RPMI7951 (cell line): ENCODE measurements at regions not wholly inside any gene's neighbourhood (a gene's known extent, or its start where the extent isn't known, plus 50 kb on each side); places are given as distances from the start of the nearest gene placed in this dataset.

Experiments used
- DNase-seq: peaks from one replicate; pipeline ENCODE4 v3.0.0-alpha.2; 2012; ENCODE audit warnings: low read depth

GRCh38 chr1:56074007-56074651 is 505.2 kb downstream of the PLPP3 start:
- peak; percentile 90 for DNase-seq

GRCh38 chr1:56073614-56074006 is 505.8 kb downstream of the PLPP3 start:
- DNase-seq, result no peak

GRCh38 chr1:56073206-56073605 is 506.2 kb downstream of the PLPP3 start:
- no peak for DNase-seq

- no peak for DNase-seq
Measured at GRCh38 chr1:56072310-56072709, 507.1 kb downstream of the PLPP3 start.

- no peak for DNase-seq
Measured at GRCh38 chr1:56071351-56071750, 508.0 kb downstream of the PLPP3 start.

GRCh38 chr1:56070601-56071000 is 508.8 kb downstream of the PLPP3 start:
- peak; percentile 27 for DNase-seq

GRCh38 chr1:56069824-56070223 is 509.5 kb downstream of the PLPP3 start:
- DNase-seq, result no peak

- DNase-seq, result peak; percentile 69
Measured at GRCh38 chr1:56068908-56069307, 510.5 kb downstream of the PLPP3 start.

- DNase-seq, result peak; percentile 60
Measured at GRCh38 chr1:56068210-56068609, 511.2 kb downstream of the PLPP3 start.

- DNase-seq, result peak; percentile 74
Measured at GRCh38 chr1:56065729-56066128, 513.6 kb downstream of the PLPP3 start.

- DNase-seq, result peak; percentile 82
Measured at GRCh38 chr1:56064705-56065104, 514.7 kb downstream of the PLPP3 start.

- DNase-seq, result peak; percentile 26
Measured at GRCh38 chr1:56063461-56063860, 515.9 kb downstream of the PLPP3 start.

- DNase-seq, result no peak
Measured at GRCh38 chr1:56062625-56063024, 516.7 kb downstream of the PLPP3 start.

- DNase-seq, result no peak
Measured at GRCh38 chr1:56061824-56062223, 517.5 kb downstream of the PLPP3 start.

- DNase-seq, result no peak
Measured at GRCh38 chr1:56060906-56061305, 518.5 kb downstream of the PLPP3 start.

GRCh38 chr1:56057466-56058405 is 521.6 kb downstream of the PLPP3 start:
- DNase-seq, result no peak

GRCh38 chr1:56056438-56057287 is 522.7 kb downstream of the PLPP3 start:
- peak; percentile 57 for DNase-seq

- DNase-seq, result no peak
Measured at GRCh38 chr1:56054959-56055358, 524.4 kb downstream of the PLPP3 start.

GRCh38 chr1:56052041-56052440 is 527.3 kb downstream of the PLPP3 start:
- no peak for DNase-seq

GRCh38 chr1:56050911-56051310 is 528.5 kb downstream of the PLPP3 start:
- no peak for DNase-seq

GRCh38 chr1:56045477-56045876 is 533.9 kb downstream of the PLPP3 start:
- DNase-seq, result no peak

- no peak for DNase-seq
Measured at GRCh38 chr1:56045062-56045461, 534.3 kb downstream of the PLPP3 start.
